RPMI8226 (cell line): ENCODE measurements at regions not wholly inside any gene's neighbourhood (a gene's known extent, or its start where the extent isn't known, plus 50 kb on each side); places are given as distances from the start of the nearest gene placed in this dataset.
A peak's percentile ranks its signal among the peaks of the same experiment; 100 is the strongest.

Experiments used
- DNase-seq: peaks from one replicate; pipeline ENCODE4 v3.0.0-alpha.2; 2015

DNA sequence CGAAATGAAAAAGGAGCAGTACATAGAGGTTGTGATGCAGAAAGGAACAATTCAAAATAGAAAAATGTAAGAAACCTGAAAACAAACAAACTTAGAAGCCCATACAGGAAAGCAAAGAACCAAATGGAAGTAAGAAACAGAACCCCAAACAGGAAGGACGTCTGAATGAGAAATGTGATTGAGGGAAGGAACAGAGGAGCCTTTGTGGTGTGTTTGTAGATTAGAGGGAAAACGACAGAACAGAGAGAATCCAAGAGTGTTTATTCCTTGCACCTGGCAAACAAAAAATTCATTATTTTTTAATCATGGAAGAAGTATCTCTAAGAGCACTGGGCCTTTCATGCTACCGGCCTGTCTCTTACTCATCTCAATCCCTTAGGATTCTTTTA lies 67.8 kb upstream of the ZSWIM6 start:
- DNase-seq = no peak

DNA sequence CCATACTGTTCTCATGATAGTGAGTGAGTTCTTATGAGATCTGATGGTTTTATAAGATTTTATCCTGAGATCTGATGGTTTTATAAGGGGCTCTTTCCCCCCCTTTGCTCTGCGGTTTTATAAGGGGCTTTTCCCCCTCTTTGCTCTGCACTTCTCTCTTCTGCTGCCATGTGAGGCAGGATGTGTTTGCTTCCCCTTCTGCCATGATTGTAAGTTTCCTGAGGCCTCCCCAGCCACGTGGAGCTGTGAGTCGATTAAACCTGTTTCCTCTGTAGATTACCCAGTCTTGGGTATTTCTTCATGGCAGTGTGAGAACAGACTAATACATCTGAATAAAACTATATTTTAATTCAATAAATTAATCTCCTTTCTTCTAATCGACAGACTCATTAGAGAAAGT lies 64.9 kb upstream of the ZSWIM6 start:
- DNase-seq = no peak

DNA sequence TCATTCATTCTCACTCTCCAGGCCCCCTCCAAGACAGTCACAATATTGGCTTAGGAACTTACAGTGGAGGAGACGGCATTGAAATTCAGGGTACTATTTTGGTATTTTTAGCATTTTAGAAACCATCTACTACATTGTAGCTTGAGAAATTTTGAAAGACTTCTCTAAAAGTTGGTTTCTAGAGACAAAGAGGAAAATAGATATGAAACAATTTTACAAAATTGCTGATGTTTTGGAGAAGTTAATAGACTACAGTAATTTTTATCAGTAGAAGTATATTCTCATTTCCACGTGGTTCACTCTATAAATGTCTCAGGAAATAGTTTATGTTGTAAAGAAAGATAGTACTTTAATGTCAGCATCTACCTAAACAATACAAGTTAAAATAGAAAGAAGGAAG lies 63.2 kb upstream of the ZSWIM6 start:
- no peak for DNase-seq

DNA sequence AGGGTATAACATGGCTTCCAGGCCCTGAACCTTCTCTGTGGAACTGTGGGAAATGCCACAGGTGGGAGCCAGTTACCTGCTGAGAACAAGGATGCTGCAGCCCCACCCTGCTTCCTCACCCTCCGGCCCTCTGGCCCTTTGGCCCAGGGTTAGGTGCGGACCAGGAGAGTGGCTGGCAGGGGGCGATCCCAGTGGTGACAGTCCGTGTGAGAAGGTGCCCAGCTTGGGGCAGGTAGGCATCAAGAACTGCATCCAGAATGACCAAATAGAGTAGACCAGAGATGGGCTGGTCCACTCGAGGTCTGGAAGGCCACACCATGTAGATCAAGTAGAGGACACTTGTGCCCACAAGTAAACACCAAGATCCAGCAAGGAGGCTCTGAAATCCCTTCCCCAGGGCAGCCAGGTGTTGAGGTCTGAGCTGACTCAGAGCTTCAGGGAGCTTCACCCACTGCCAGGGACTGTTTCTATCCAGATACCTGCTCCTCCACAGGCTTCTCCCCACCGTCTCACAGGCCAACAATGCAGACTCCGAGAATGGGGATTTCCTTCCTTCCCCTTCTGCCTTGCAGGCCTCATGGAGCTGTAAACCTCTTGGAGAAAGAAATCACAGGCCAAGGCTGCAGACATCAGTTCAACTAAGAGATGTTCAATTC lies 61.4 kb upstream of the ZSWIM6 start:
- DNase-seq = peak; percentile 75

DNA sequence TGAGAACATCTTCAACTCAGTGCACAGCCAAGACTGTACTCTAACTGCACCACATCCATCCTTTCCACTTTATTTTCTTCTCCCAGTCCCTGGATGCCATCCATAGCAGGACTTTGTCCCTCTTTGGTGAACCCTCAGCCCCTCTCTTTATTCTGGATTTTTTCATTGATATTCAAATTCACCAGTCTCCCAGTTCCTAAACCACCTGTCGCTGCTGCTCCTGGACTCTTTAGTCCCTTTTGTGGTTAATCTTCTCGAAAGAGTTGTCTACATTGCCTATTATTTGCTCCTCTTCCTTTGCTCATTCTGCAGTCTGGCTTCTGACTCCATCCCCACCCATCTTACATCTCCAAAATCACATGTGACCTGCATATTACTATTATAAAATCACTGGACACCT lies 59.4 kb upstream of the ZSWIM6 start:
- DNase-seq = no peak

DNA sequence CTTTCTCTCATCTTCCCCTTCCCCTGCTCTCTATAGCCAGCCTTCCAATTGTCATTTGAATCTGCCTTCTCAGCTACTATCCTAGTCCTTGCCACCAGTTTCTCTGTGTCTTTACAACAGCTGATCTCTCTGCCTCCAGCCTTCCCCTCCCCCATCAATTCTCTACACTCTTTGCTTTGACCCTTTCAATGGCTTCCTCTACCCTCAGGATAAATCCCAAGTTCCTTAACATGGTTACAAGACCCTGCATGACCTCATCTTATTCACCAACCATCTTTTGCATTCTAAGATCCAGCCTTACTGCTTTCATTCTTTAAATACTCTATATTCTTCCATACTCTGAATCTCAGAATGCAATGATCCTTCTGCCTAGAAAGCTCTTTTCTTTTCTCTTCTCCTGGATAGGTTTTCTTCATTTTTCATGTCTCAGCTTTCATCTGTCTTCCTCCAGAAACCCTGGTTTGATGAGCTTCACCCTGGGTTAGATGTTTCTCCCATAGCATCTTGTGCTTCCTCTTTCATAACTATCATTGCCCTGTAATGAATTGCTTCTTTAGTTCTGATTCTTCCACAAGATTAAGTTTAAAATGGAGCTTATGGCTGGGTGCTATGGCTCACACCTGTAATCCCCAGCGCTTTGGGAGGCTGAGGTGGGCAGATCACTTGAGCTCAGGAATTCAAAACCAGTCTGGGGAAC lies 58.6 kb upstream of the ZSWIM6 start:
- DNase-seq = peak; percentile 52

DNA sequence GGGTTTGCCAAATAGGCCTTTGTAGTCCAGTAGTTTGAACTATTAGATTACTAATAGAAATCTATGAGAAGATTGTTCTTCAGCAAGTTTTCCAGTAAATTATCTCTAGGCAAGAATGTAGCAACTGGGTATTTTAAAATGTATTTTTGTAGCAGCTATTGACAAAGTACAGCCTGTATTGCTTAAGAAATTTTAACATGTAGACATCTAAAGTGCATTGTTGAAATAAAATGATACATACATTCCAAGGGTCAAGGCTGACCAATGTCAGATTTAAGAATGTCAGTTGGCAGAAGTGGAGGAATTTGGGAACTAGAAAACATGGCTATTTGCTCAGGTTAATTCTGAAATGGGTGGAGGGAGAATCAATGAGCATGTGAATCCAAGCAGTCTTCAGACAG lies 57.5 kb upstream of the ZSWIM6 start:
- DNase-seq = no peak

DNA sequence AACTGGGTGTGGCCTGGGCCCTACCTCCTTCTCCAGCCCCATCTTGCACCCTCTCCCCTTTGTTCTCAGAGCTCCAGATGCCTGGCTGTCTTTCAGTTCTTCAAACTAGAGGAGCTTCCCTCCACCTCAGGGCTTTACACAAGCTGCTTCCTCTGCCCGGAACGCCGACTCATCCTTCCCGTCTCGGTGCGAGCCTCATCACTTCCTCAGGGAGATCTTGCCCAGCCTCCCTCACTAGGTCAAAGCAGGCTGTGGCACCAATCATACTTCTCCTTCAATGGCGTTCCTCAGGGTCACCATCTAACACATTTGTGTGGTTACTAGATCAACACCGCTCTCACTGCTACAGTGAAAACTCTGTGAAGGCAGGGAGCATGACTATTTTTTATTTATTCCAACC lies 56.2 kb upstream of the ZSWIM6 start:
- peak; percentile 94 for DNase-seq

DNA sequence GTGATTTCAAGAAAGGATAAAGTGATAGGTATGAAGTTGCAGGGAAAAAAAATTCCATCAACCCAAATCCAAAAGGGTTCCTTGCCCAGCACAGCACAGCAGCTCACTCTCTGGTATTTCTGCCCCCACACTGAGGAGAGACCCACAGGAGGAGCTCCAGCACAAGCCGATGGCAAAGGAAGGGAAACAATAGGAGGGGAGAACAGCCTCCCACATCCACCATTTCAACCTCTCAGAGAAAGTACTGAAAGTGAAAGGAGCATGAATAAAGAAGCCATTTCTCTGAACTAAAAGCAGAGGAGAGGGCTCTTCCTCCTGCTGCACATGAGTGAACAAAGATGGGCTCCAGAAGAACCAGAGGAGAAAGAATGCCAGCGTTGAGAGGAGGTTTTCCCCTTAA lies 54.9 kb upstream of the ZSWIM6 start:
- DNase-seq = peak; percentile 60

DNA sequence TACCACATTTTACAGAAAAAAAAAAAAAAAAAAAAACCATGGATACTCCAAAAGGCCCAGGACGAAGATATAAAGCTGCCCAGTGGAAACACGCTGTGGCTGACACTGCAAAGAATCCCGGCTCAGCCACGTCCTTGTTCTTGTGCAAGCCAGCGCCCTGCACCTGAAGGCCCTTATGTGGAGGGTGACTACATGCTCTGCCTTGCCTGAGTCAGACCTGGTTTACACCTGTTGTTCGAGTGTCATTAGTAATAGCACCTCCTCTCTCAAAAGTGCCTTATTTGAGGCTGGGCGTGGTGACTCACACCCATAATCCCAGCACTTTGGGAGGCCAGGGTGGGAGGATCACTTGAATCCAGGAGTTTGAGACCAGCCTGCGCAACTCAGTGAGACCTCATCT lies 54.3 kb upstream of the ZSWIM6 start:
- no peak for DNase-seq

DNA sequence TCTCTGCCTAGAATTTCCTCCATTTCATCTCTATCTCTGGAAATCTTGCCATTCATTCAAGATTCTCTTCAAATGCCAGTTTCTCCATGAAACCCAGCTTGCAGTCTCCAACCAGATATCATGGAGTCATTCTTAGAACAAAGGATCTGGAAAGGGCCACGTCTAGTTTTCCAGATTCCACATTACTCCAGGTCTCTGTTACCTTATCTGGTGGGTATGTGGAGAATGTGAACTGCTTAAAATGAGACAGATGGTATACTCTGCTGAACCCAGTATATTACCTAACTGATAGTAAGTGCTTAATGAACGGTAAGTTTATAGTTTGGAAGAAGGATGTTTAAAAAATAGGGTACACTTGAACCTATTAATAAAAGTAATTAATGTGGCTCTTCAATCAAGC lies 52.3 kb upstream of the ZSWIM6 start:
- no peak for DNase-seq

DNA sequence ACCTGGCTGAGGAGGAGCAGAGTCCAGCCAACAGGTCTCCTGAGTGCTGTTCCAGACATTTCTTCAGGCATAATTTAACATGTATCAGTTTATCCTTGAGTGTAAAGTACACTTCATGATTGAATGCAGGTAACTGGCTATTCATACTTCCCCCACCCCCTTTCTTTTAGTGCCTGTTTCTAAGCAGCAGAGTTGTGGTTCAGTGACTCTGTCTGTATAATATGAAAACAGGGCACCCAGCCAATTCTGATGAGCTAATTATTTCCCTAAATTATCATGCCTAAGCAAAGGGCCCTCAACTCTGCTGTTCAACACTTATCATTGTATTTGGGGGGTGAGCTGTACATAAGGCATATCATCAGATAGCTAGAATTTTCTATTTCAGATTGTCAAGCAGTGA lies 51.9 kb upstream of the ZSWIM6 start:
- DNase-seq = peak; percentile 98

DNA sequence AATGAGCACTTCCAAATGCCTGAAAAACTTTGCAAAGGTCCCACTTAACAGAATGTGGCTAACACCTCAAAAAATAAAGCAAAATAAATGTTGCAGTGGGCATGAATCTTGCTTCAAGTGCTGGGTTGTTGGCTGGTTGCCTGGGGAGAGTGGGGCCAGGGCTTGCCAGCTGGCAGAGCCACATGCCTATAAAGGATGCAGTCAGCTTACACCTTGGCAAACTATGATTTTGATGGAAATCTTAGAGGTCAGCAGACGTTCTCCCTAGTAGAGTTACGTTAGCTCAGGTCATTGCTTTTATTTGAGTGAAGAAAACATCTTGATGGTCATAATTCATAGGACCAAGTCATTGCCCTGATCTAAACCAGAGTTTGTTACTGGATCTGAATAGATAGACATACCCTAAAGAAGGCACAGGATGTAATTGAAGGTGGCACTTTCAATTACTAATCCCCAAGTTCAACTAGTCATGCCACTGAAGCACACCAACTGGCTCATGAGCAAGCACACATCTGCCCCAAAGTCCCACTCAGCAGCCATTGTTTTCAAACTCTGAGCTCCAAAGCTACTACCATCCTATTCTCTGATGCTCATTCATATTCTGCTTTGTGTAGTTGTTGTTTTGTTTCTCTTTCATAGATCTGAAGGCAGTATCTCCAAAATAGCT lies 51.2 kb upstream of the ZSWIM6 start:
- DNase-seq = peak; percentile 98

DNA sequence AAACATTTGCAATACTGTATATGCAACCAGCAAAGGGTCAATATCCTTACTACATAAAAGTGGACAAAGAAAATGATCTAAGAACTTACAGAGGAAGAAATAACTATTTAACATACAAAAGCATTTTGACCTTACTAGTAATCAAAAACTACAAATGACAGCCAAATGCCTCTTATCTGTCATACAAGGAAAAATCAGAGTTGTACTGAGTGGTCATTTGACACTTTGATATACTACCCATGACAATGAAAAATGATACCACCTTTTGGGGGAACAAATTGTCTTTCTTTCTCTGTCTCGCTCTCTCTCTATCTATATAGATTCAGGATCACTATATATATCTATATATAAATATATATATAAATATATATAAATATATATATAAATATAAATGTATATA lies 50.4 kb upstream of the ZSWIM6 start:
- no peak for DNase-seq
